KMS-11 (cell line): ENCODE measurements at regions not wholly inside any gene's neighbourhood (a gene's known extent, or its start where the extent isn't known, plus 50 kb on each side); places are given as distances from the start of the nearest gene placed in this dataset.

ENCODE experiments used
- H2AFZ ChIP-seq: fragments of 200-600 bp; sonication (generic); 2 replicates; pipeline ENCODE4 v1.6.1; 2016; ENCODE audit warnings: antibody characterized with exemption, mixed run types, low read depth
- H3K27ac ChIP-seq: fragments of 200-600 bp; sonication (generic); 2 replicates; pipeline ENCODE4 v1.6.1; 2016; ENCODE audit warnings: mild to moderate bottlenecking, mixed run types
- H3K27me3 ChIP-seq: fragments of 200-600 bp; sonication (generic); 2 replicates; pipeline ENCODE4 v1.6.1; 2017; ENCODE audit warnings: mild to moderate bottlenecking, low read depth, mixed run types, moderate library complexity; ENCODE audit not compliant: insufficient read depth
- H3K36me3 ChIP-seq: fragments of 200-600 bp; sonication (generic); 2 replicates; pipeline ENCODE4 v1.6.1; 2017; ENCODE audit warnings: mild to moderate bottlenecking, mixed run types; ENCODE audit not compliant: insufficient read depth
- H3K4me1 ChIP-seq: fragments of 200-600 bp; sonication (generic); 2 replicates; pipeline ENCODE4 v1.6.1; 2016; ENCODE audit warnings: mild to moderate bottlenecking, low read depth, mixed run types; ENCODE audit not compliant: poor library complexity, severe bottlenecking
- H3K4me2 ChIP-seq: fragments of 200-600 bp; sonication (generic); 2 replicates; pipeline ENCODE4 v1.7.0; 2016; ENCODE audit warnings: mild to moderate bottlenecking, mixed run types
- H3K4me3 ChIP-seq: fragments of 200-600 bp; sonication (generic); IDR thresholded peaks from 2 replicates; pipeline ENCODE4 v1.6.1; 2017; ENCODE audit warnings: low read depth, low read length, mixed read lengths; ENCODE audit not compliant: insufficient read depth
- H3K79me2 ChIP-seq: fragments of 200-600 bp; sonication (generic); 2 replicates; pipeline ENCODE4 v1.6.1; 2016; ENCODE audit warnings: low read depth, mixed run types; ENCODE audit not compliant: insufficient read depth
- H3K9ac ChIP-seq: fragments of 200-600 bp; sonication (generic); 2 replicates; pipeline ENCODE4 v1.6.1; 2016; ENCODE audit warnings: mild to moderate bottlenecking, mixed run types
- H4K20me1 ChIP-seq: fragments of 200-600 bp; sonication (generic); 2 replicates; pipeline ENCODE4 v1.6.1; 2016; ENCODE audit warnings: mild to moderate bottlenecking, mixed run types; ENCODE audit not compliant: insufficient read depth
- TF ChIP-seq, protein P1 (sequence below): fragments of 200-600 bp; sonication (generic); conservative IDR thresholded peaks from 2 replicates; pipeline ENCODE4 v1.6.1; 2017; ENCODE audit warnings: low read depth, mild to moderate bottlenecking, antibody characterized with exemption, low read length, moderate library complexity, mixed read lengths

GRCh38 chrX:102883491-102883890 is 53.6 kb upstream of the RAB40AL start:
- no peak overlapping the region for H3K4me2 ChIP-seq
- no peaks in the 10 kb centered on the region for H4K20me1 ChIP-seq
- no peaks in the 10 kb centered on the region for H3K36me3 ChIP-seq
- no peak overlapping the region for H2AFZ ChIP-seq
- H3K4me1 ChIP-seq, result no peaks in the 10 kb centered on the region
- H3K79me2 ChIP-seq, result no peaks in the 10 kb centered on the region
- no peak overlapping the region for H3K9ac ChIP-seq
- TF ChIP-seq, protein P1, sequence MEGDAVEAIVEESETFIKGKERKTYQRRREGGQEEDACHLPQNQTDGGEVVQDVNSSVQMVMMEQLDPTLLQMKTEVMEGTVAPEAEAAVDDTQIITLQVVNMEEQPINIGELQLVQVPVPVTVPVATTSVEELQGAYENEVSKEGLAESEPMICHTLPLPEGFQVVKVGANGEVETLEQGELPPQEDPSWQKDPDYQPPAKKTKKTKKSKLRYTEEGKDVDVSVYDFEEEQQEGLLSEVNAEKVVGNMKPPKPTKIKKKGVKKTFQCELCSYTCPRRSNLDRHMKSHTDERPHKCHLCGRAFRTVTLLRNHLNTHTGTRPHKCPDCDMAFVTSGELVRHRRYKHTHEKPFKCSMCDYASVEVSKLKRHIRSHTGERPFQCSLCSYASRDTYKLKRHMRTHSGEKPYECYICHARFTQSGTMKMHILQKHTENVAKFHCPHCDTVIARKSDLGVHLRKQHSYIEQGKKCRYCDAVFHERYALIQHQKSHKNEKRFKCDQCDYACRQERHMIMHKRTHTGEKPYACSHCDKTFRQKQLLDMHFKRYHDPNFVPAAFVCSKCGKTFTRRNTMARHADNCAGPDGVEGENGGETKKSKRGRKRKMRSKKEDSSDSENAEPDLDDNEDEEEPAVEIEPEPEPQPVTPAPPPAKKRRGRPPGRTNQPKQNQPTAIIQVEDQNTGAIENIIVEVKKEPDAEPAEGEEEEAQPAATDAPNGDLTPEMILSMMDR, result no peak
- H3K27ac ChIP-seq, result no peak overlapping the region
- no peak overlapping the region for H3K4me3 ChIP-seq
- H3K27me3 ChIP-seq, result no peaks in the 10 kb centered on the region
